ENCODE measurements at regions not wholly inside any gene's neighbourhood (a gene's known extent, or its start where the extent isn't known, plus 50 kb on each side); places are given as distances from the start of the nearest gene placed in this dataset.

DNA sequence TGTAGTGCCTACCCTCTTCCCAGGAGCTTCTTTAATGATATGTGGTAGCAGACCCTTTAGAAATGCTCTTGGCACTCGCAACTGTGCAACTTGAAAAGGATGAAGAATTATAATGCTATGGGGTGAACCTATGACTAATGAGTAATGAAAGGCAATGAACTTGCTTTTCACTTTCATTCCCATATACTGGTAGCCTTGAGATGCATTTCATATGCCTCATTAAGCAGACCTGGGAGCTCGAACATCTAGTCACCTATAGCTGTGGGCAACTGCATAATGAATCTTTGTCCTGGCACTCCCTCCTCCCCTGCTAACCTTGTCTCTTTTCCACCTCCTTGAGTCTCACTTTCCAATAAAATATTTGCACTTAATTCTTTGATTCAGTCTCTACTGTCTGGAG is 605.9 kb upstream of the DAB2 start:
- TF ChIP-seq, protein P1, sequence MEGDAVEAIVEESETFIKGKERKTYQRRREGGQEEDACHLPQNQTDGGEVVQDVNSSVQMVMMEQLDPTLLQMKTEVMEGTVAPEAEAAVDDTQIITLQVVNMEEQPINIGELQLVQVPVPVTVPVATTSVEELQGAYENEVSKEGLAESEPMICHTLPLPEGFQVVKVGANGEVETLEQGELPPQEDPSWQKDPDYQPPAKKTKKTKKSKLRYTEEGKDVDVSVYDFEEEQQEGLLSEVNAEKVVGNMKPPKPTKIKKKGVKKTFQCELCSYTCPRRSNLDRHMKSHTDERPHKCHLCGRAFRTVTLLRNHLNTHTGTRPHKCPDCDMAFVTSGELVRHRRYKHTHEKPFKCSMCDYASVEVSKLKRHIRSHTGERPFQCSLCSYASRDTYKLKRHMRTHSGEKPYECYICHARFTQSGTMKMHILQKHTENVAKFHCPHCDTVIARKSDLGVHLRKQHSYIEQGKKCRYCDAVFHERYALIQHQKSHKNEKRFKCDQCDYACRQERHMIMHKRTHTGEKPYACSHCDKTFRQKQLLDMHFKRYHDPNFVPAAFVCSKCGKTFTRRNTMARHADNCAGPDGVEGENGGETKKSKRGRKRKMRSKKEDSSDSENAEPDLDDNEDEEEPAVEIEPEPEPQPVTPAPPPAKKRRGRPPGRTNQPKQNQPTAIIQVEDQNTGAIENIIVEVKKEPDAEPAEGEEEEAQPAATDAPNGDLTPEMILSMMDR (IDR thresholded peaks at IDR 0.05; ENCODE audit: low read length), result no peak
- TF ChIP-seq EZH2 (IDR thresholded peaks at IDR 0.05; ENCODE audit: borderline replicate concordance, low read length), result no peak
